GM12878 (cell line): ENCODE measurements at regions not wholly inside any gene's neighbourhood (a gene's known extent, or its start where the extent isn't known, plus 50 kb on each side); places are given as distances from the start of the nearest gene placed in this dataset.

Source experiments
- ATAC-seq: fragments of 200-7000 bp; cut with Tn5 transposase; 3 replicates; pipeline ENCODE4 v1.9.1; 2020; ENCODE audit warnings: mild to moderate bottlenecking, moderate library complexity
- BruUV-seq: library from RNA; stranded (reverse); fragments of 400-500 nt; replicated peaks from 2 replicates; lab custom pipeline; 2021; lab: Mats Ljungman, UMichigan
- CTCF ChIA-PET: fragments of 300-600 bp; sonication (Branson Sonifier 250); formaldehyde crosslinking; extraction: SDS; loops from one replicate; lab custom pipeline; 2021; ENCODE audit warnings: inconsistent platforms; lab: Yijun Ruan, JAX
- POLR2A ChIA-PET: fragments of 350-600 bp; formaldehyde crosslinking; extraction: SDS; loops from one replicate; lab custom pipeline; 2021; ENCODE audit warnings: inconsistent platforms; lab: Charles Lee
- RAD21 ChIA-PET: fragments of 300-600 bp; sonication (Branson Sonifier 250); formaldehyde crosslinking; loops from one replicate; lab custom pipeline; 2023; ENCODE audit warnings: antibody characterized with exemption; ENCODE audit not compliant: unreplicated experiment; lab: Charles Lee
- SMC1A ChIA-PET: fragments of 300-600 bp; sonication (Branson Sonifier 250); formaldehyde crosslinking; loops from one replicate; lab custom pipeline; 2023; ENCODE audit not compliant: unreplicated experiment, uncharacterized antibody; lab: Charles Lee
- DNase-seq: peaks from one replicate; pipeline ENCODE4 v3.0.0-alpha.2; 2011; ENCODE audit warnings: low read depth, low spot score
- FAIRE-seq: peaks from 3 replicates; lab custom pipeline; 2011; peaks lifted over from hg19 to GRCh38; lab: Jason Lieb, UNC
- H2AFZ ChIP-seq: 2 replicates; pipeline ENCODE4 v1.6.0; 2011; ENCODE audit warnings: low read depth, low read length, control low read depth; ENCODE audit not compliant: control insufficient read depth
- H3K27ac ChIP-seq: 2 replicates; pipeline ENCODE4 v1.5.1; 2011; ENCODE audit warnings: control low read depth; ENCODE audit not compliant: control insufficient read depth, insufficient read depth
- H3K27me3 ChIP-seq, 2 experiments: replicated peaks in 1 of 2; 2 replicates each; pipeline versions ENCODE4 v1.6.0 to v1.6.1; 2011; ENCODE audit warnings: low read length in 1 of 2; ENCODE audit not compliant: control insufficient read depth in 2 of 2, insufficient read depth in 2 of 2
- H3K36me3 ChIP-seq, 2 experiments: 2 replicates each; pipeline ENCODE4 v1.5.1; 2011; ENCODE audit warnings: low read length in 1 of 2; ENCODE audit not compliant: control insufficient read depth in 2 of 2, insufficient read depth in 2 of 2
- H3K4me1 ChIP-seq: 2 replicates; pipeline ENCODE4 v1.6.1; 2011; ENCODE audit warnings: mild to moderate bottlenecking, low read length, moderate library complexity, mixed read lengths; ENCODE audit not compliant: control insufficient read depth, insufficient read depth
- H3K4me2 ChIP-seq: 2 replicates; pipeline ENCODE4 v1.6.0; 2011; ENCODE audit warnings: control low read depth; ENCODE audit not compliant: control insufficient read depth, insufficient read depth
- H3K4me3 ChIP-seq: fragments of 200-600 bp; sonication (generic); 2 replicates; pipeline ENCODE4 v1.5.1; 2016
- H3K79me2 ChIP-seq: 2 replicates; pipeline ENCODE4 v1.6.0; 2011; ENCODE audit warnings: low read length; ENCODE audit not compliant: control insufficient read depth, insufficient read depth
- H3K9ac ChIP-seq: 2 replicates; pipeline ENCODE4 v1.8.0; 2011; ENCODE audit warnings: low read length, control low read depth, mixed read lengths; ENCODE audit not compliant: control insufficient read depth, insufficient read depth
- H3K9me3 ChIP-seq: replicated peaks from 3 replicates; pipeline ENCODE4 v1.5.1; 2011; ENCODE audit warnings: mild to moderate bottlenecking, low read length; ENCODE audit not compliant: control insufficient read depth, insufficient read depth
- H4K20me1 ChIP-seq: 2 replicates; pipeline ENCODE4 v1.6.0; 2011; ENCODE audit not compliant: control insufficient read depth, insufficient read depth
- WGBS: methylation state at CpG from one replicate; pipeline ENCODE4 v1.1.6; 2016; ENCODE audit warnings: low lambda C conversion rate; ENCODE audit not compliant: insufficient replicate concordance, insufficient coverage; ENCODE audit errors: missing lambda C conversion rate; 5-methylcytosine and 5-hydroxymethylcytosine counted together
- in situ Hi-C: fragments of 300-500 bp; cut with MboI; formaldehyde crosslinking; loops from 9 replicates; pipeline ENCODE4 v1.14.3; 2018; ENCODE audit warnings: mixed read lengths
- intact Hi-C: fragments of 100-400 bp; cut with micrococcal nuclease; formaldehyde crosslinking; loops from one replicate; pipeline ENCODE4 v1.14.2; 2022; ENCODE audit not compliant: unreplicated experiment
- TF ChIP-seq, protein P1 (sequence below): IDR thresholded peaks from 2 replicates; pipeline ENCODE4 v1.6.1; 2012; ENCODE audit warnings: low read depth, low read length, improper control_type of control experiment
- TF ChIP-seq, protein P2 (sequence below): fragments of 450-650 bp; formaldehyde crosslinking; IDR thresholded peaks from 2 replicates; pipeline ENCODE4 v1.4.0; 2022; ENCODE audit warnings: mild to moderate bottlenecking, moderate library complexity

DNA sequence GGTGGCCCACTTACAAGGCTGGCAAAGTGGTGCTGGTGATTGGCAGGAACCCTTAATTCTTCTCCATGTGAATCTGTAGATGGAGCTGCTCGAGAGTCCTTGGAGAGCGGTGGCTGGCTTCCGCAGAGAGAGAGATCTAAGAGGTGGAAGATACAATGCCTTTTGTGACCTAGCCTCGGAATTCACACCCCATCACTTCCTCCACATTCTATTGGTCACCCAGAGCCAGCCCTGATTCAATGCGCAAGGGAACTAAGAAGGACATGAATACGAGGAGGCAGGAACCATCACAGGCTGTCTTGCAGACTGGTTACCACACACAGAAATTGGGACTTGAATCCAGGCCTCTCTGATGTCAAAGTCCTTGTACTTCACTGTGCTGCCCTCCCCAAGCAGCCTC, 128.9 kb upstream of the PROKR2 start:
- Histone ChIP-seq H3K4me3 (no peak overlapping the region), H2AFZ (no peak overlapping the region), H3K27ac (no peak overlapping the region), H3K9me3 (no peaks in the 10 kb centered on the region), H3K9ac (no peak overlapping the region), H3K36me3 (no peaks in the 10 kb centered on the region), H3K4me2 (no peak overlapping the region), H3K27me3 (no peaks in the 10 kb centered on the region), H3K4me1 (no peaks in the 10 kb centered on the region), H3K79me2 (no peaks in the 10 kb centered on the region), H4K20me1 (no peaks in the 10 kb centered on the region)
- ChIA-PET SMC1A (interaction anchor here (1.2 kb wide), 1 partner anchor 237 kb away, joined by 4 read pairs; no protein-coding TSS in a partner anchor), RAD21 (no interaction called here), POLR2A (no interaction called here), CTCF (interaction anchor here (0.6 to 4.7 kb wide), 4 partner anchors 10 to 838 kb away, joined by 4 to 44 read pairs (median 12); no protein-coding TSS in a partner anchor)
- no peak for ATAC-seq
- intact Hi-C loops: no loop called here
- in situ Hi-C loops: loop anchor here (5.0 kb wide), 1 partner anchor 238 kb away; no protein-coding TSS in a partner anchor
- TF ChIP-seq, protein P1, sequence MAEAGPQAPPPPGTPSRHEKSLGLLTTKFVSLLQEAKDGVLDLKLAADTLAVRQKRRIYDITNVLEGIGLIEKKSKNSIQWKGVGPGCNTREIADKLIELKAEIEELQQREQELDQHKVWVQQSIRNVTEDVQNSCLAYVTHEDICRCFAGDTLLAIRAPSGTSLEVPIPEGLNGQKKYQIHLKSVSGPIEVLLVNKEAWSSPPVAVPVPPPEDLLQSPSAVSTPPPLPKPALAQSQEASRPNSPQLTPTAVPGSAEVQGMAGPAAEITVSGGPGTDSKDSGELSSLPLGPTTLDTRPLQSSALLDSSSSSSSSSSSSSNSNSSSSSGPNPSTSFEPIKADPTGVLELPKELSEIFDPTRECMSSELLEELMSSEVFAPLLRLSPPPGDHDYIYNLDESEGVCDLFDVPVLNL: no peak
- TF ChIP-seq, protein P2, sequence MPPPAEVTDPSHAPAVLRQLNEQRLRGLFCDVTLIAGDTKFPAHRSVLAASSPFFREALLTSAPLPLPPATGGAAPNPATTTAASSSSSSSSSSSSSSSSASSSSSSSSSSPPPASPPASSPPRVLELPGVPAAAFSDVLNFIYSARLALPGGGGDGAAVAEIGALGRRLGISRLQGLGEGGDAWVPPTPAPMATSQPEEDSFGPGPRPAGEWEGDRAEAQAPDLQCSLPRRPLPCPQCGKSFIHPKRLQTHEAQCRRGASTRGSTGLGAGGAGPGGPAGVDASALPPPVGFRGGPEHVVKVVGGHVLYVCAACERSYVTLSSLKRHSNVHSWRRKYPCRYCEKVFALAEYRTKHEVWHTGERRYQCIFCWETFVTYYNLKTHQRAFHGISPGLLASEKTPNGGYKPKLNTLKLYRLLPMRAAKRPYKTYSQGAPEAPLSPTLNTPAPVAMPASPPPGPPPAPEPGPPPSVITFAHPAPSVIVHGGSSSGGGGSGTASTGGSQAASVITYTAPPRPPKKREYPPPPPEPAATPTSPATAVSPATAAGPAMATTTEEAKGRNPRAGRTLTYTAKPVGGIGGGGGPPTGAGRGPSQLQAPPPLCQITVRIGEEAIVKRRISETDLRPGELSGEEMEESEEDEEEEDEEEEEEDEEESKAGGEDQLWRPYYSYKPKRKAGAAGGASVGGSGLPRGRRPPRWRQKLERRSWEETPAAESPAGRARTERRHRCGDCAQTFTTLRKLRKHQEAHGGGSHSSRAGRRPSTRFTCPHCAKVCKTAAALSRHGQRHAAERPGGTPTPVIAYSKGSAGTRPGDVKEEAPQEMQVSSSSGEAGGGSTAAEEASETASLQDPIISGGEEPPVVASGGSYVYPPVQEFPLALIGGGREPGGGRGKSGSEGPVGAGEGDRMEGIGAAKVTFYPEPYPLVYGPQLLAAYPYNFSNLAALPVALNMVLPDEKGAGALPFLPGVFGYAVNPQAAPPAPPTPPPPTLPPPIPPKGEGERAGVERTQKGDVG: no peak
- no peak for FAIRE-seq
- 47% methylated on average over 6 of the region's 6 CpGs for WGBS
- no peak for DNase-seq
- BruUV-seq: no TSS peak
